ENCODE measurements at regions not wholly inside any gene's neighbourhood (a gene's known extent, or its start where the extent isn't known, plus 50 kb on each side); places are given as distances from the start of the nearest gene placed in this dataset.

GRCh38 chr5:174315871-174316270 lies 270.4 kb downstream of the NSG2 start:
- Histone ChIP-seq H3K4me3 (replicated peaks; ENCODE audit: insufficient read depth, low read length) (no peak overlapping the region), H3K27me3 (ENCODE audit: insufficient read depth, poor library complexity, severe bottlenecking) (peaks cover 15% of the 10 kb centered on the region), H3K27ac (replicated peaks) (no peak overlapping the region)
- no peak for DNase-seq (ENCODE audit: low read depth in 1 of 2, low spot score in 1 of 2)
- TF ChIP-seq, protein P1, sequence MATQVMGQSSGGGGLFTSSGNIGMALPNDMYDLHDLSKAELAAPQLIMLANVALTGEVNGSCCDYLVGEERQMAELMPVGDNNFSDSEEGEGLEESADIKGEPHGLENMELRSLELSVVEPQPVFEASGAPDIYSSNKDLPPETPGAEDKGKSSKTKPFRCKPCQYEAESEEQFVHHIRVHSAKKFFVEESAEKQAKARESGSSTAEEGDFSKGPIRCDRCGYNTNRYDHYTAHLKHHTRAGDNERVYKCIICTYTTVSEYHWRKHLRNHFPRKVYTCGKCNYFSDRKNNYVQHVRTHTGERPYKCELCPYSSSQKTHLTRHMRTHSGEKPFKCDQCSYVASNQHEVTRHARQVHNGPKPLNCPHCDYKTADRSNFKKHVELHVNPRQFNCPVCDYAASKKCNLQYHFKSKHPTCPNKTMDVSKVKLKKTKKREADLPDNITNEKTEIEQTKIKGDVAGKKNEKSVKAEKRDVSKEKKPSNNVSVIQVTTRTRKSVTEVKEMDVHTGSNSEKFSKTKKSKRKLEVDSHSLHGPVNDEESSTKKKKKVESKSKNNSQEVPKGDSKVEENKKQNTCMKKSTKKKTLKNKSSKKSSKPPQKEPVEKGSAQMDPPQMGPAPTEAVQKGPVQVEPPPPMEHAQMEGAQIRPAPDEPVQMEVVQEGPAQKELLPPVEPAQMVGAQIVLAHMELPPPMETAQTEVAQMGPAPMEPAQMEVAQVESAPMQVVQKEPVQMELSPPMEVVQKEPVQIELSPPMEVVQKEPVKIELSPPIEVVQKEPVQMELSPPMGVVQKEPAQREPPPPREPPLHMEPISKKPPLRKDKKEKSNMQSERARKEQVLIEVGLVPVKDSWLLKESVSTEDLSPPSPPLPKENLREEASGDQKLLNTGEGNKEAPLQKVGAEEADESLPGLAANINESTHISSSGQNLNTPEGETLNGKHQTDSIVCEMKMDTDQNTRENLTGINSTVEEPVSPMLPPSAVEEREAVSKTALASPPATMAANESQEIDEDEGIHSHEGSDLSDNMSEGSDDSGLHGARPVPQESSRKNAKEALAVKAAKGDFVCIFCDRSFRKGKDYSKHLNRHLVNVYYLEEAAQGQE (IDR thresholded peaks at IDR 0.05; ENCODE audit: insufficient replicate concordance, low read depth) = no peak
- TF ChIP-seq SPI1 (IDR thresholded peaks at IDR 0.05; ENCODE audit: borderline replicate concordance, low read depth) = no peak
- no peak for TF ChIP-seq GABPA (IDR thresholded peaks at IDR 0.05; ENCODE audit: low read depth)
- TF ChIP-seq POLR2AphosphoS5 (IDR thresholded peaks at IDR 0.05; ENCODE audit: low read depth) = no peak
- TF ChIP-seq, protein P2, sequence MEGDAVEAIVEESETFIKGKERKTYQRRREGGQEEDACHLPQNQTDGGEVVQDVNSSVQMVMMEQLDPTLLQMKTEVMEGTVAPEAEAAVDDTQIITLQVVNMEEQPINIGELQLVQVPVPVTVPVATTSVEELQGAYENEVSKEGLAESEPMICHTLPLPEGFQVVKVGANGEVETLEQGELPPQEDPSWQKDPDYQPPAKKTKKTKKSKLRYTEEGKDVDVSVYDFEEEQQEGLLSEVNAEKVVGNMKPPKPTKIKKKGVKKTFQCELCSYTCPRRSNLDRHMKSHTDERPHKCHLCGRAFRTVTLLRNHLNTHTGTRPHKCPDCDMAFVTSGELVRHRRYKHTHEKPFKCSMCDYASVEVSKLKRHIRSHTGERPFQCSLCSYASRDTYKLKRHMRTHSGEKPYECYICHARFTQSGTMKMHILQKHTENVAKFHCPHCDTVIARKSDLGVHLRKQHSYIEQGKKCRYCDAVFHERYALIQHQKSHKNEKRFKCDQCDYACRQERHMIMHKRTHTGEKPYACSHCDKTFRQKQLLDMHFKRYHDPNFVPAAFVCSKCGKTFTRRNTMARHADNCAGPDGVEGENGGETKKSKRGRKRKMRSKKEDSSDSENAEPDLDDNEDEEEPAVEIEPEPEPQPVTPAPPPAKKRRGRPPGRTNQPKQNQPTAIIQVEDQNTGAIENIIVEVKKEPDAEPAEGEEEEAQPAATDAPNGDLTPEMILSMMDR (IDR thresholded peaks at IDR 0.05; ENCODE audit: insufficient read depth, low read length) = no peak

GRCh38 chr5:174316326-174316725 lies 270.8 kb downstream of the NSG2 start:
- no peak for DNase-seq (ENCODE audit: low read depth in 1 of 2, low spot score in 1 of 2)
- Histone ChIP-seq H3K27ac (replicated peaks) (no peak overlapping the region), H3K27me3 (ENCODE audit: insufficient read depth, poor library complexity, severe bottlenecking) (peaks cover 12% of the 10 kb centered on the region), H3K4me3 (replicated peaks; ENCODE audit: insufficient read depth, low read length) (no peak overlapping the region)
- TF ChIP-seq POLR2AphosphoS5 (IDR thresholded peaks at IDR 0.05; ENCODE audit: low read depth) (no peak), GABPA (IDR thresholded peaks at IDR 0.05; ENCODE audit: low read depth) (no peak), SPI1 (IDR thresholded peaks at IDR 0.05; ENCODE audit: borderline replicate concordance, low read depth) (no peak)
- TF ChIP-seq, protein P2 (IDR thresholded peaks at IDR 0.05; ENCODE audit: insufficient read depth, low read length) = no peak
- TF ChIP-seq, protein P1 (IDR thresholded peaks at IDR 0.05; ENCODE audit: insufficient replicate concordance, low read depth) = no peak

- H3K27ac ChIP-seq (replicated peaks) = no peak overlapping the region
- peak in 1 of 2 experiments; percentile 18 for DNase-seq (ENCODE audit: low read depth in 1 of 2, low spot score in 1 of 2)
- no peak overlapping the region for H3K4me3 ChIP-seq (replicated peaks; ENCODE audit: insufficient read depth, low read length)
- peaks cover 5% of the 10 kb centered on the region for H3K27me3 ChIP-seq (ENCODE audit: insufficient read depth, poor library complexity, severe bottlenecking)
- TF ChIP-seq SPI1 (IDR thresholded peaks at IDR 0.05; ENCODE audit: borderline replicate concordance, low read depth) = no peak
- TF ChIP-seq, protein P2 (IDR thresholded peaks at IDR 0.05; ENCODE audit: insufficient read depth, low read length) = peak; percentile 35
Measured at GRCh38 chr5:174317256-174317894, 271.9 kb downstream of the NSG2 start.

DNA sequence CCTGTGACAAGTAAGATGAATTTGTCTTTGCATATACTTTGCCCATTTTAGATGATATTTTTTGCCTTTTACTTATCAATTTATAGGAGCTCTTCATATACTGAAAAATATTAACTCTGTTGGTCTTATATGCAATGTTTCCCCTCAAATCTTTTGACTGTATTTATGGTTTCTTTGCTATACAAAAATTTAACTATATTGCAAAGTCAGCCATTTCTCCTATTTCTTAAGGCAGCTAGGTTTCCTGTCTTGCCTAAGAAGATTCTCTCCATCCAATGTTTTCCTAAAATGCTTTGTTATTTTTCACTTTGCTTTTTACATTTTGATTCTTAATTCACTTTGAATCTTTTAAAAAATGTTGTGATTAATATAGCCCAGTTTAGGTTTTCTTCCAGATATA lies 273.1 kb downstream of the NSG2 start:
- Histone ChIP-seq H3K4me3 (replicated peaks; ENCODE audit: insufficient read depth, low read length) (no peak overlapping the region), H3K27ac (replicated peaks) (no peak overlapping the region), H3K27me3 (ENCODE audit: insufficient read depth, poor library complexity, severe bottlenecking) (no peaks in the 10 kb centered on the region)
- no peak for DNase-seq (ENCODE audit: low read depth in 1 of 2, low spot score in 1 of 2)
- TF ChIP-seq, protein P1 (IDR thresholded peaks at IDR 0.05; ENCODE audit: insufficient replicate concordance, low read depth) = no peak
- TF ChIP-seq SPI1 (IDR thresholded peaks at IDR 0.05; ENCODE audit: borderline replicate concordance, low read depth) (no peak), POLR2AphosphoS5 (IDR thresholded peaks at IDR 0.05; ENCODE audit: low read depth) (no peak)
- TF ChIP-seq, protein P2 (IDR thresholded peaks at IDR 0.05; ENCODE audit: insufficient read depth, low read length) = no peak
